HPDE6-E6E7 (cell line): ENCODE measurements at regions not wholly inside any gene's neighbourhood (a gene's known extent, or its start where the extent isn't known, plus 50 kb on each side); places are given as distances from the start of the nearest gene placed in this dataset.
"Not testable (repeated sequence)": the region's sequence is repeated elsewhere in the genome, so short reads cannot be mapped to it uniquely, and the experiment has no call there.

Experiments
- DNase-seq: peaks from one replicate; pipeline ENCODE4 v3.0.0; 2011; ENCODE audit warnings: missing footprints; ENCODE audit errors: extremely low spot score

GRCh38 chr14:105952826-105953225 lies 426.4 kb downstream of the TMEM121 start:
- no peak for DNase-seq

- DNase-seq: not testable (repeated sequence)
These were observed 435.2 kb downstream of the TMEM121 start for GRCh38 chr14:105961625-105962024.

DNA sequence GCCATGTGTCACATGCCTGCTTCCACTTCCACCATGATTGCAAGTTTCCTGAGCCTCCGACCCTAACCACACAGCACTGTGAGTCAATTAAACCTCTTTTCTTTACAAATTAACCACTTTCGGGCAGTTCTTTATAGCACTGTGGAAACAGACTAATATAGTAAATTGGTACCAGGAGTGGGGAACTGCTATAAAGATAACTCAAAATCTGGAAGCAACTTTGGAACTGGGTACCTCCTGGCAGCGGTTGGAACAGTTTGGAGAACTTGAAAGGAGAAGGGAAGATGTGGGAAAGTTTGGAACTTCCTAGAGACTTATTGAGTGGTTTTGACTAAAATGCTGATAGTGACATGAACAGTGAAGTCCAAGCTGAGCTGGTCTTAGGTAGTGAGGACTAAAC lies 436.1 kb downstream of the TMEM121 start:
- DNase-seq: no peak

- no peak for DNase-seq
These were observed 441.9 kb downstream of the TMEM121 start for GRCh38 chr14:105968291-105968690.

DNA sequence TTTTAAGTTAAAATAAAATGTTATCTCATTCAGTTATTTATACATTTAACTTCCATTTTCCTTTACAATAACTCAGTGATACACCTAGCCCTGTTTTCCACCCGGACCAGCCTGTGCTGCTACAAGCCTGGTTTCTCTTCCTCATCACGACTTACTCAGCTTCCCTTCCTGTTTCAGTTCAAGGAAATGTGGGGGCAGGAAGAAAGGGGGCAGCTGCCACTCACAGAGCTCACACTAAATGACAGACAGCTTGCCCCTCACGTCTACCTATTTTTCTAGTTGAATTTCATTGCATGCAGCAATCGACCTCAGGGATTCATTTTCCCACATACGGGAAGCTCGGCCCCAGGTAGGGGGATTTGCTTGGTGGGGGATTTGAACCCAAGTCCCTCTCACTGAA lies 442.6 kb downstream of the TMEM121 start:
- not testable (repeated sequence) for DNase-seq

DNA sequence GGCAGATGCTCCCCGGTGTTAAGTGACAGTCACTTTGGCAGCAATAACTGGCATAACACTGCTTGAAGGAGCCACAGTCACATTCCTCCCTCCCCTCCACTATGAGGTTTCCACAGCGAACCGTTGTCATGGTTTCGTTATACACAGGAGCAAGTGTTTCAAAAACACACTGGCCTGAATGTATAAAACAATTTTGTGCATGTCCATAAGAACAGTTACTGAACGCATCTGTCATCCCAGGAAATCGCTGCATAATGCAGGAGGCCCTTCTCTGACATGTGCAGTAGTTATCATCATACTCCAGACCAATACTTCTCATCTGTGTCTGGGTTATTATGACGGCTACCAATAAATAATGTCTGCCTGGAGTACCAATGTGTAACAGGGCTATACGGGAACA lies 444.4 kb downstream of the TMEM121 start:
- not testable (repeated sequence) for DNase-seq

- DNase-seq: no peak
These were observed 445.5 kb downstream of the TMEM121 start for GRCh38 chr14:105971593-105972500.

DNA sequence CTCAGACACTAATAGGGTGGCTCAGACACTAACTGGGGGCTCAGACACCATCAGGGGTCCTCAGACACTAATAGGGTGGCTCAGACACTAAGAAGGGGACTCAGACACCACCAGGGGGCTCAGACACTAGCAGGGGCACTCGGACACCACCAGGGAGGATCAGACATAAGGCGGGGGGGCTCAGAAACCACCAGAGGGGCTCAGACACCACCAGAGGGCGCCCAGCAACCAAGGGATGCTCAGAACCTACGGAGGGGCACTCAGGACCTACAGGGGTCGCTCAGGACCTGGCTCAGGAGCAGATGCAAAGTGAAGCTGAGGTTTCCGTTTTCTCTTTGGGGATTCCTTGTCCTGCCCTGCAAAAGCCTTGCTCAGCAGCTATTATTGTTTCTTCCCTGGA lies 448.5 kb downstream of the TMEM121 start:
- no peak for DNase-seq

GRCh38 chr14:105978618-105979295 lies 452.4 kb downstream of the TMEM121 start:
- DNase-seq: no peak

DNA sequence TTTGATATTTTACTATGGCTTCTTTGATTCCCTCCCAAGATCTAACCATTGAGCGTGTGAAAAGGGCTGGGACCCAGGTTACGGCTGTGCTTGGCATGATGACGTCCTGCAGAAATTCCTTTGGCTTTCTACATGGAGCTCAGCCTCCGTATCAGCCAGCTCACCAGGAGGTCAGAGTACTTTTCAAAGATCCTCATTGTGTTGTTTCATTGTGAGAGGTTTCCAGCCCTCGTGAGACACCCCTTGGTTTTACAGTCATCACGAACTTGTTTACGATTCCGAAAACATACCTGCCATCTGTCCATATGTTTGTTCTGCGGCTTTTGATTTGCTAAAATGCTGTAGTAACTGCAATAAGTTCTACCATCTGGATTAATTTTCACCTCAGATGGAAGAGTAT lies 453.1 kb downstream of the TMEM121 start:
- DNase-seq: no peak

DNA sequence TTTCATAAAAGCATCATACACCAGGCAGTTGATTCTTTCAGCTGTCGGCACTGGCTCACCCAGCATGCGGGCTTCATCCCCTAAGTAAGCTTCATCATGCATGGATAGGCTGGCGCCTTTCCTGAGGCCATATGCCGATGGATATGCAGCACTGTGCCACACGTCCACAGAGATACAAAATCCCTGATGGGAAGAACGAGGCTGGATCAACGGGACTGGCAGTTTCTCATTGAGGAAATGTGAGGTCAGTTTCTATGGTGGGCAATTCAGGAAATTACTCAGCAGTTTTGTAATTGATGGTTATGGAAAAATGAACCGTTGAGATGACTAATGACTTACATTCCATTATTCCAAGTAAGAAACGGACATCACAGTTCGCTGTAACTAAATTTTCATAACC lies 453.8 kb downstream of the TMEM121 start:
- DNase-seq: no peak

- not testable (repeated sequence) for DNase-seq
These were observed 455.3 kb downstream of the TMEM121 start for GRCh38 chr14:105981517-105982302.

DNA sequence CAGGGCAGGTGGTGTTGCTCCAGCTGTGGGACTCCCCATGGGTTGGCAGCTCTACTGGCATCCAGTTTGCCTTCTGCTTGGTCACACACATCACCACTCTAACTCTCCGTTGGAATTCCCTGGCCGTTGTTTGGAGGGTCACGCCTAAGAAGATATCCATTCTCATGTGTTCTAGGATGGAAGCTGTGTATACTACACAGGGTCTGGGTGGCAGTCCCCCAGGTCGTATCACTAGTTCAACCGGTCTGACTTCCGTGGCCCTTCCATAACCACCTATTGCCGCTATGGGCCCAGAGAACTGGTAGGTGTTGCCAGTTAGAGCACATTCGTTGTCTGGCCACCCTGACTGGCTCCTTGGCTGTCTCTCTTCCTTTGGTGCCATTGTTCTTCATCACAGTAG lies 456.3 kb downstream of the TMEM121 start:
- DNase-seq: no peak

GRCh38 chr14:105986894-105987284 lies 460.5 kb downstream of the TMEM121 start:
- DNase-seq: no peak

DNA sequence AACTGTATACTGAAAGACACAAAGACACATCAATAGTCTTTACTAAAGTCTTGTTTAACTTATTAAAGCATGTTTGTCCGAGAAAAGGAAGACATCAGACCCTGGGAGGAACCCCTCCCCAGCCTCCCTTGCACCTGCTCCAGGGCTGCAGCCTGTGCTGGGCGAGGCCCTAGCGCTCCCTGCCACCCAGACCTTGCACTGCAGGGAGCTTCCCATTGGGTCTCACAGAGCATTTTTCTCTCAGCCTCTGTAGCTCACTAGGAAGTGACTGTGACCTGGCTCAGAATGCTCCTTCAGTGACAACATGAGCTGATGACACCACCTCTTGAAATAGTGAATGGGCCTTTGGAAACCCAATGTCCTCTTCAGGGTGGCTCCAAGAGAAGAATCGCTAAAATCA lies 461.2 kb downstream of the TMEM121 start:
- no peak for DNase-seq

- DNase-seq: no peak
These were observed 463.4 kb downstream of the TMEM121 start for GRCh38 chr14:105989566-105990302.

GRCh38 chr14:105991677-105992076 lies 465.3 kb downstream of the TMEM121 start:
- DNase-seq: not testable (repeated sequence)

DNA sequence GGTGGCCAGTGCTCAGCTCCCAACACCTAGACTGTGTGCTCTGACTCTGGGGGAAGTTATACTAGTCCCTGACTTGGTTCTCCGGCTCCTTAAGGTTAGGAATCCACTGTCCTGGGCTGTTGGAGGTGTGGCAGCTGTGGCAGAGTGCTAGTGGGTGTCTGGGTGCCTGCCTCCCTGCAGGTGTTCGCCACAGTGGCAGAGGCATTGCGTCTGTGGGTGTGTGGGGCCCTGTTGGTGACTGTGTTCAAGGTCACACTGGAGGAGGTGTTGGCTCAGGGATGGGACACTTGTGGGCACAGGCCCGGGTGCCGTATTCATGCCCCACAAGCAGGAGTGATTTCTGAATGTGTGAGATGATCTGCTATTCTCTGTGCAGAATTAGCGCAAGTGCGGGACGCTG lies 467.4 kb downstream of the TMEM121 start:
- no peak for DNase-seq

- DNase-seq: not testable (repeated sequence)
These were observed 468.8 kb downstream of the TMEM121 start for GRCh38 chr14:105995011-105995710.

- DNase-seq: not testable (repeated sequence)
These were observed 472.2 kb downstream of the TMEM121 start for GRCh38 chr14:105998597-105998996.
